ENCODE measurements at regions not wholly inside any gene's neighbourhood (a gene's known extent, or its start where the extent isn't known, plus 50 kb on each side); places are given as distances from the start of the nearest gene placed in this dataset.

DNA sequence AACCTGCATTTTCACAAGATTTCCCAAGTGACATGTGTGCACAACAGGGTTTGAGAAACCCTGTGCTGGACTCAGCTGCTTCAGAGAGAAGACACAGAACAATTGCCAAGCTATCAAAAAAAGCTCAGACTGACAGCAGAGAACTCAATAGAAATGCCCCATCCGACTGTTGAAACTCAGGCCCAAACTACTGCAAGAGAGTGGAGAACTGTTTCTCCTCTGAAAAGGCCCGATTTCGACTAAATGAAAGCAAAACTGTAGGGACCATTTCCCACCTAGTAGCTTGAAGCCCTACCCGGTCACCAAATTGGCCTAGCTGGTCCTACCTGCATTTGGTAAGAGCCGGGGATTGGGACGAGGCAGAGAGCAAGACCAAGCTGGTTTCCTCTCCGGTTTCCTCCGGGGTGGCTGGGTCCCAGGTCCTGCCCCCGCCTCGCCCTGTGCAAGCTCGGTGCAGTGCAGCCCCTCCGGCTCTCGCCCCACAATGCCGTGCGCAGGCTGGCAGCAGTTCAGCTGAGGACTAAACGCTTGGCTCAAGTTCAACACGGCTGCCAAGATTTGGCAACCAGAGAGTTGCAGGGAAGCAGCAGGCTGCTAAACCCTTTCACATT lies 1180.6 kb downstream of the VRK1 start:
- DNase-seq (ENCODE audit: low spot score): no peak
- Histone ChIP-seq H3K4me2 (ENCODE audit: low read depth, low read length) (no peak overlapping the region), H3K4me1 (ENCODE audit: insufficient read depth, low read length) (no peaks in the 10 kb centered on the region), H3K27ac (ENCODE audit: extremely low read length, insufficient read depth, low read length) (no peak overlapping the region), H2AFZ (ENCODE audit: low read length) (no peak overlapping the region), H3K79me2 (ENCODE audit: insufficient read depth, low read length) (no peaks in the 10 kb centered on the region), H3K9me3 (ENCODE audit: low read length) (peaks cover 45% of the 10 kb centered on the region), H3K27me3 (ENCODE audit: control insufficient read depth in 1 of 2, insufficient read depth in 2 of 2, low read length in 2 of 2) (no peaks in the 10 kb centered on the region), H3K4me3 (replicated peaks in 1 of 3; ENCODE audit: insufficient read depth in 1 of 3, low read depth in 2 of 3, low read length in 3 of 3) (no peak overlapping the region), H4K20me1 (ENCODE audit: insufficient read depth, low read length) (no peaks in the 10 kb centered on the region), H3K9ac (ENCODE audit: insufficient read depth, low read depth, low read length) (no peak overlapping the region), H3K36me3 (replicated peaks in 1 of 2; ENCODE audit: control insufficient read depth in 1 of 2, insufficient read depth in 2 of 2, low read length in 2 of 2) (no peaks in the 10 kb centered on the region)
- ATAC-seq: no peak
- in situ Hi-C loops (cut with HindIII; ENCODE audit: extremely low pct_ligation_motif_present, low pct_unique_long_range_greater_than_20kb): loop anchor here (25.0 kb wide), 1 partner anchor 1285 kb away; the partner anchor contains the start of gene BCL11B
- intact Hi-C loops (cut with micrococcal nuclease; ENCODE audit: unreplicated experiment): loop anchor here (5.0 kb wide), 1 partner anchor 1290 kb away; no protein-coding TSS in a partner anchor
- TF ChIP-seq ZSCAN21 (CRISPR knock-in tag; IDR thresholded peaks at IDR 0.05; ENCODE audit: borderline replicate concordance) (no peak), ZSCAN30 (CRISPR knock-in tag; IDR thresholded peaks at IDR 0.05) (no peak), NRL (CRISPR knock-in tag; IDR thresholded peaks at IDR 0.05; ENCODE audit: borderline replicate concordance) (no peak)
- TF ChIP-seq, protein P1, sequence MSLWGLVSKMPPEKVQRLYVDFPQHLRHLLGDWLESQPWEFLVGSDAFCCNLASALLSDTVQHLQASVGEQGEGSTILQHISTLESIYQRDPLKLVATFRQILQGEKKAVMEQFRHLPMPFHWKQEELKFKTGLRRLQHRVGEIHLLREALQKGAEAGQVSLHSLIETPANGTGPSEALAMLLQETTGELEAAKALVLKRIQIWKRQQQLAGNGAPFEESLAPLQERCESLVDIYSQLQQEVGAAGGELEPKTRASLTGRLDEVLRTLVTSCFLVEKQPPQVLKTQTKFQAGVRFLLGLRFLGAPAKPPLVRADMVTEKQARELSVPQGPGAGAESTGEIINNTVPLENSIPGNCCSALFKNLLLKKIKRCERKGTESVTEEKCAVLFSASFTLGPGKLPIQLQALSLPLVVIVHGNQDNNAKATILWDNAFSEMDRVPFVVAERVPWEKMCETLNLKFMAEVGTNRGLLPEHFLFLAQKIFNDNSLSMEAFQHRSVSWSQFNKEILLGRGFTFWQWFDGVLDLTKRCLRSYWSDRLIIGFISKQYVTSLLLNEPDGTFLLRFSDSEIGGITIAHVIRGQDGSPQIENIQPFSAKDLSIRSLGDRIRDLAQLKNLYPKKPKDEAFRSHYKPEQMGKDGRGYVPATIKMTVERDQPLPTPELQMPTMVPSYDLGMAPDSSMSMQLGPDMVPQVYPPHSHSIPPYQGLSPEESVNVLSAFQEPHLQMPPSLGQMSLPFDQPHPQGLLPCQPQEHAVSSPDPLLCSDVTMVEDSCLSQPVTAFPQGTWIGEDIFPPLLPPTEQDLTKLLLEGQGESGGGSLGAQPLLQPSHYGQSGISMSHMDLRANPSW (CRISPR knock-in tag; IDR thresholded peaks at IDR 0.05; ENCODE audit: borderline replicate concordance): no peak
- WGBS (ENCODE audit: low lambda C conversion rate): 5% methylated on average over 4 of the region's 17 CpGs
- no peak for FAIRE-seq
- ChIA-PET POLR2A (no interaction called here), CTCF (ENCODE audit: low intra/inter-chr PET ratio, low total read pairs) (no interaction called here)
- BruUV-seq (replicated peaks): no TSS peak

DNA sequence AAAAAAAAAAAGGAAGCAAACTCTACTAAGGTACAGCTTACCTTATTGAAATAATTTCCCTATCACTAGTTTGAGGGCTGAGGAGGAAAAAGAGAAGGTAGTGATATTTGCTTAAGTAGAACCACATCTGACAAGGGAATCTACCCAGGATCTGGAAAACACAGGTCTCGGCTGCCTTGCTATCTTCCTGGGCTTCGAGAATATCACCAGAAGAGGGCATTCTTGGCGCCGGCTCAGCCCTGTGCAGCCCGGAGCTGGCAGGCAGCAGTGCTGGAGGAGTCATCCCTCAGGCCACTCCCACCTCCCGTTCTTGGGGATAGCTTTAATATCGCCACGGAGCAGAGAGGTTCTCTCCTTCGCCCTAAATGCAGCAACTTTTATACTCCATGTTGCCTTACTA lies 1181.2 kb downstream of the VRK1 start:
- Histone ChIP-seq H3K4me1 (ENCODE audit: insufficient read depth, low read length) (no peaks in the 10 kb centered on the region), H3K9ac (ENCODE audit: insufficient read depth, low read depth, low read length) (no peak overlapping the region), H3K27ac (ENCODE audit: extremely low read length, insufficient read depth, low read length) (no peak overlapping the region), H3K79me2 (ENCODE audit: insufficient read depth, low read length) (no peaks in the 10 kb centered on the region), H3K4me2 (ENCODE audit: low read depth, low read length) (no peak overlapping the region), H2AFZ (ENCODE audit: low read length) (no peak overlapping the region), H4K20me1 (ENCODE audit: insufficient read depth, low read length) (no peaks in the 10 kb centered on the region), H3K4me3 (replicated peaks in 1 of 3; ENCODE audit: insufficient read depth in 1 of 3, low read depth in 2 of 3, low read length in 3 of 3) (no peak overlapping the region), H3K27me3 (ENCODE audit: control insufficient read depth in 1 of 2, insufficient read depth in 2 of 2, low read length in 2 of 2) (no peaks in the 10 kb centered on the region), H3K9me3 (ENCODE audit: low read length) (peaks cover 46% of the 10 kb centered on the region), H3K36me3 (replicated peaks in 1 of 2; ENCODE audit: control insufficient read depth in 1 of 2, insufficient read depth in 2 of 2, low read length in 2 of 2) (no peaks in the 10 kb centered on the region)
- ChIA-PET CTCF (ENCODE audit: low intra/inter-chr PET ratio, low total read pairs) (no interaction called here), POLR2A (no interaction called here)
- in situ Hi-C loops (cut with HindIII; ENCODE audit: extremely low pct_ligation_motif_present, low pct_unique_long_range_greater_than_20kb): loop anchor here (25.0 kb wide), 1 partner anchor 1284 kb away; the partner anchor contains the start of gene BCL11B
- 0 out of 2 replicates have a peak, but pooled peaks have one; percentile 6 for TF ChIP-seq SMC3 (IDR thresholded peaks at IDR 0.05; ENCODE audit: low read length)
- peak; percentile 49 for TF ChIP-seq CTCF (CRISPR knock-in tag; IDR thresholded peaks at IDR 0.05)
- 0 out of 2 replicates have a peak, but pooled peaks have one; percentile 22 for TF ChIP-seq ZNF263 (CRISPR knock-in tag; IDR thresholded peaks at IDR 0.05)
- peak; percentile 44 for TF ChIP-seq STAG1 (CRISPR knock-in tag; IDR thresholded peaks at IDR 0.05)
- TF ChIP-seq MXI1 (IDR thresholded peaks at IDR 0.05; ENCODE audit: borderline replicate concordance, low read depth, low read length): no peak
- ATAC-seq: peak; percentile 92
- no peak for DNase-seq (ENCODE audit: low spot score)
- WGBS (ENCODE audit: low lambda C conversion rate): 8% methylated on average over 5 of the region's 9 CpGs
- no TSS peak for BruUV-seq (replicated peaks)
- intact Hi-C loops (cut with micrococcal nuclease; ENCODE audit: unreplicated experiment): loop anchor here (5.0 kb wide), 1 partner anchor 1289 kb away; no protein-coding TSS in a partner anchor
- FAIRE-seq: no peak

Measured in HepG2 (cell line).